OCI-LY7 (cell line): ENCODE measurements at regions not wholly inside any gene's neighbourhood (a gene's known extent, or its start where the extent isn't known, plus 50 kb on each side); places are given as distances from the start of the nearest gene placed in this dataset.

ENCODE experiments used
- CTCF ChIP-seq: fragments of 200-600 bp; sonication (generic); conservative IDR thresholded peaks from 2 replicates; pipeline ENCODE4 v1.5.1; 2014; ENCODE audit warnings: mild to moderate bottlenecking, antibody characterized with exemption, low read length, moderate library complexity, mixed read lengths
- EZH2phosphoT487 ChIP-seq: fragments of 200-600 bp; sonication (generic); IDR thresholded peaks from 2 replicates; pipeline ENCODE4 v1.6.1; 2018; ENCODE audit warnings: low read depth, borderline replicate concordance, mild to moderate bottlenecking, mixed run types, antibody characterized with exemption, low read length, moderate library complexity, mixed read lengths

GRCh38 chr10:65135508-65135907 lies 1614.3 kb downstream of the REEP3 start:
- no peak for TF ChIP-seq CTCF
- TF ChIP-seq EZH2phosphoT487: no peak
